Neural progenitor cell (in vitro differentiated cells): ENCODE measurements at regions not wholly inside any gene's neighbourhood (a gene's known extent, or its start where the extent isn't known, plus 50 kb on each side); places are given as distances from the start of the nearest gene placed in this dataset.

Experiments
- DNase-seq: peaks from one replicate; pipeline ENCODE4 v3.0.0-alpha.2; 2016; ENCODE audit warnings: low spot score
- H2AFZ ChIP-seq: fragments of 200-600 bp; sonication (generic); replicated peaks from 2 replicates; pipeline ENCODE4 v1.6.1; 2016; ENCODE audit warnings: antibody characterized with exemption
- H3F3A ChIP-seq: fragments of 200-600 bp; sonication (generic); 2 replicates; pipeline ENCODE4 v1.6.1; 2016; ENCODE audit warnings: antibody characterized with exemption, low read depth
- H3K27ac ChIP-seq: fragments of 200-600 bp; sonication (generic); 2 replicates; pipeline ENCODE4 v1.5.1; 2016; ENCODE audit warnings: mild to moderate bottlenecking
- H3K27me3 ChIP-seq: fragments of 200-600 bp; sonication (generic); 2 replicates; pipeline ENCODE4 v1.6.1; 2016; ENCODE audit warnings: mild to moderate bottlenecking, moderate library complexity
- H3K36me3 ChIP-seq: fragments of 200-600 bp; sonication (generic); 2 replicates; pipeline ENCODE4 v1.5.1; 2016
- H3K4me1 ChIP-seq: fragments of 200-600 bp; sonication (generic); 2 replicates; pipeline ENCODE4 v1.6.1; 2016; ENCODE audit warnings: mixed run types
- H3K4me2 ChIP-seq: fragments of 200-600 bp; sonication (generic); 2 replicates; pipeline ENCODE4 v1.6.1; 2016
- H3K4me3 ChIP-seq: fragments of 200-600 bp; sonication (generic); 2 replicates; pipeline ENCODE4 v1.5.1; 2016
- H3K79me2 ChIP-seq: fragments of 200-600 bp; sonication (generic); 2 replicates; pipeline ENCODE4 v1.6.1; 2016; ENCODE audit warnings: low read depth
- H3K9ac ChIP-seq: fragments of 200-600 bp; sonication (generic); 2 replicates; pipeline ENCODE4 v1.6.1; 2016
- H3K9me3 ChIP-seq: fragments of 200-600 bp; sonication (generic); 2 replicates; pipeline ENCODE4 v1.5.1; 2016; ENCODE audit warnings: low read depth
- H4K20me1 ChIP-seq: fragments of 200-600 bp; sonication (generic); 2 replicates; pipeline ENCODE4 v1.6.1; 2016; ENCODE audit warnings: low read depth
- H3K27ac Mint-ChIP-seq: 3 replicates; pipeline ENCODE4 v1.8.0; 2021; ENCODE audit warnings: mixed read lengths
- H3K27me3 Mint-ChIP-seq: 2 replicates; pipeline ENCODE4 v1.8.0; 2022; ENCODE audit warnings: low read depth, mild to moderate bottlenecking, inconsistent platforms, moderate library complexity, mixed read lengths; ENCODE audit not compliant: insufficient read depth
- H3K36me3 Mint-ChIP-seq: 3 replicates; pipeline ENCODE4 v1.8.0; 2021; ENCODE audit warnings: mixed read lengths
- H3K4me1 Mint-ChIP-seq: 3 replicates; pipeline ENCODE4 v1.8.0; 2021; ENCODE audit warnings: mixed read lengths
- H3K4me3 Mint-ChIP-seq: 3 replicates; pipeline ENCODE4 v1.8.0; 2021; ENCODE audit warnings: mild to moderate bottlenecking, moderate library complexity, mixed read lengths
- H3K9me3 Mint-ChIP-seq: 3 replicates; pipeline ENCODE4 v1.8.0; 2020; ENCODE audit warnings: mixed read lengths
- CTCF ChIP-seq: fragments of 200-600 bp; sonication (generic); IDR thresholded peaks from 2 replicates; pipeline ENCODE4 v1.5.1; 2017; ENCODE audit warnings: antibody characterized with exemption, mild to moderate bottlenecking
- EZH2 ChIP-seq: fragments of 200-600 bp; sonication (generic); IDR thresholded peaks from 2 replicates; pipeline ENCODE4 v1.6.1; 2017; ENCODE audit warnings: antibody characterized with exemption, mild to moderate bottlenecking, moderate library complexity
- EZH2phosphoT487 ChIP-seq: fragments of 200-600 bp; sonication (generic); IDR thresholded peaks from 2 replicates; pipeline ENCODE4 v1.6.1; 2017; ENCODE audit warnings: antibody characterized with exemption

GRCh38 chrX:122913764-122914163, 270.3 kb upstream of the GRIA3 start:
- H3K36me3 ChIP-seq, result no peaks in the 10 kb centered on the region
- H3K27me3 Mint-ChIP-seq, result no peaks in the 10 kb centered on the region
- peaks cover 16% of the 10 kb centered on the region for H3K9me3 Mint-ChIP-seq
- H3K4me1 Mint-ChIP-seq, result no peaks in the 10 kb centered on the region
- H4K20me1 ChIP-seq, result no peaks in the 10 kb centered on the region
- TF ChIP-seq EZH2, result no peak
- TF ChIP-seq EZH2phosphoT487, result no peak
- no peak for TF ChIP-seq CTCF
- H3K9ac ChIP-seq, result no peak overlapping the region
- H3F3A ChIP-seq, result no peaks in the 10 kb centered on the region
- no peaks in the 10 kb centered on the region for H3K79me2 ChIP-seq
- H3K4me3 Mint-ChIP-seq, result no peak overlapping the region
- no peak overlapping the region for H3K27ac Mint-ChIP-seq
- H3K4me2 ChIP-seq, result no peak overlapping the region
- no peak overlapping the region for H3K27ac ChIP-seq
- H3K4me3 ChIP-seq, result no peak overlapping the region
- DNase-seq, result no peak
- no peaks in the 10 kb centered on the region for H3K36me3 Mint-ChIP-seq
- peaks cover 24% of the 10 kb centered on the region for H3K9me3 ChIP-seq
- no peak overlapping the region for H2AFZ ChIP-seq
- H3K27me3 ChIP-seq, result no peaks in the 10 kb centered on the region
- H3K4me1 ChIP-seq, result no peaks in the 10 kb centered on the region

GRCh38 chrX:122914256-122914655, 269.8 kb upstream of the GRIA3 start:
- Histone ChIP-seq H4K20me1 (no peaks in the 10 kb centered on the region), H3K4me1 (no peaks in the 10 kb centered on the region), H3F3A (no peaks in the 10 kb centered on the region), H3K27ac (no peak overlapping the region), H3K27me3 (no peaks in the 10 kb centered on the region), H3K9me3 (peaks cover 24% of the 10 kb centered on the region), H3K4me2 (no peak overlapping the region), H2AFZ (no peak overlapping the region), H3K9ac (no peak overlapping the region), H3K4me3 (no peak overlapping the region), H3K79me2 (no peaks in the 10 kb centered on the region), H3K36me3 (no peaks in the 10 kb centered on the region)
- peaks cover 13% of the 10 kb centered on the region for H3K9me3 Mint-ChIP-seq
- H3K4me1 Mint-ChIP-seq, result no peaks in the 10 kb centered on the region
- TF ChIP-seq EZH2phosphoT487 (no peak), CTCF (no peak), EZH2 (no peak)
- H3K4me3 Mint-ChIP-seq, result no peak overlapping the region
- no peak for DNase-seq
- H3K27ac Mint-ChIP-seq, result no peak overlapping the region
- H3K36me3 Mint-ChIP-seq, result no peaks in the 10 kb centered on the region
- no peaks in the 10 kb centered on the region for H3K27me3 Mint-ChIP-seq

GRCh38 chrX:122934131-122934530, 249.9 kb upstream of the GRIA3 start:
- no peaks in the 10 kb centered on the region for H3K9me3 Mint-ChIP-seq
- H4K20me1 ChIP-seq, result no peaks in the 10 kb centered on the region
- DNase-seq, result no peak
- H3K27me3 Mint-ChIP-seq, result no peaks in the 10 kb centered on the region
- H3K9me3 ChIP-seq, result no peaks in the 10 kb centered on the region
- no peak overlapping the region for H3K4me2 ChIP-seq
- no peaks in the 10 kb centered on the region for H3F3A ChIP-seq
- H3K27ac ChIP-seq, result no peak overlapping the region
- H3K36me3 Mint-ChIP-seq, result no peaks in the 10 kb centered on the region
- no peaks in the 10 kb centered on the region for H3K27me3 ChIP-seq
- no peak overlapping the region for H3K4me3 Mint-ChIP-seq
- H3K36me3 ChIP-seq, result no peaks in the 10 kb centered on the region
- H2AFZ ChIP-seq, result no peak overlapping the region
- H3K4me1 Mint-ChIP-seq, result no peaks in the 10 kb centered on the region
- H3K27ac Mint-ChIP-seq, result no peak overlapping the region
- H3K4me1 ChIP-seq, result no peaks in the 10 kb centered on the region
- TF ChIP-seq CTCF (no peak), EZH2phosphoT487 (no peak), EZH2 (no peak)
- no peak overlapping the region for H3K4me3 ChIP-seq
- H3K9ac ChIP-seq, result no peak overlapping the region
- H3K79me2 ChIP-seq, result no peaks in the 10 kb centered on the region

GRCh38 chrX:122940199-122940598, 243.9 kb upstream of the GRIA3 start:
- no peaks in the 10 kb centered on the region for H3K27me3 ChIP-seq
- H4K20me1 ChIP-seq, result no peaks in the 10 kb centered on the region
- no peaks in the 10 kb centered on the region for H3K9me3 ChIP-seq
- TF ChIP-seq EZH2 (no peak), EZH2phosphoT487 (no peak), CTCF (no peak)
- Mint-ChIP-seq H3K4me3 (no peak overlapping the region), H3K27ac (no peak overlapping the region), H3K9me3 (no peaks in the 10 kb centered on the region), H3K36me3 (no peaks in the 10 kb centered on the region), H3K27me3 (no peaks in the 10 kb centered on the region), H3K4me1 (no peaks in the 10 kb centered on the region)
- no peaks in the 10 kb centered on the region for H3F3A ChIP-seq
- no peak overlapping the region for H3K4me2 ChIP-seq
- no peak overlapping the region for H3K4me3 ChIP-seq
- H2AFZ ChIP-seq, result no peak overlapping the region
- H3K79me2 ChIP-seq, result no peaks in the 10 kb centered on the region
- no peaks in the 10 kb centered on the region for H3K36me3 ChIP-seq
- H3K4me1 ChIP-seq, result no peaks in the 10 kb centered on the region
- H3K27ac ChIP-seq, result no peak overlapping the region
- no peak for DNase-seq
- no peak overlapping the region for H3K9ac ChIP-seq
